ENCODE measurements at regions not wholly inside any gene's neighbourhood (a gene's known extent, or its start where the extent isn't known, plus 50 kb on each side); places are given as distances from the start of the nearest gene placed in this dataset.
A peak's percentile ranks its signal among the peaks of the same experiment; 100 is the strongest.

- no peaks in the 10 kb centered on the region for H3K4me1 Mint-ChIP-seq
- H3K36me3 ChIP-seq (replicated peaks in 1 of 2; ENCODE audit: control insufficient read depth in 1 of 2, insufficient read depth in 2 of 2, low read length in 2 of 2), result peaks cover 26 to 64% of the 10 kb centered on the region in 2 donors
- H3K27ac Mint-ChIP-seq, result no peak overlapping the region
Measured at GRCh38 chr17:83028851-83029250, 50.6 kb upstream of the METRNL start.

DNA sequence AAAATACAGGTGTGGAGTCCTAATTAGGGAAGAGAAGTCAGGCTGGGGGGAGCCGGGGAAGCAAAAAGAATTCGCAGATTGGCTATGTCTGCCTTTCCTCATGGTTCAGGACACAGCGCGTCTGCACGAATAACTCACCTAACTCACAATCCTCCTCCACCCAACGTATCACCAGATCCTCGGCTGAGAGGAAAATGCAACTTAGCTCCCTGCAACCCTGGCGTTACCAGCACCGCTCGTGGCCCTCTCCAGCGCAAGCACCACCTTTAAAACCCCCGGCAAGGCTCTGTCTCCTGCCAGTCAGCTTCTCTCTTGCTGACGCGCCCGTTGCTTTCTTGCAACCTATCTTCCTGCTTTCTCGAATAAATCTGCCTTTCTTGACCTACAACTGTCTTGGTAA, 49.8 kb upstream of the METRNL start:
- no peak overlapping the region for H2AFZ ChIP-seq (ENCODE audit: insufficient read depth, low read depth, low read length, poor library complexity, severe bottlenecking)
- no peak overlapping the region for H3K9ac ChIP-seq (ENCODE audit: insufficient read depth, low read length, poor library complexity, severe bottlenecking)
- H3K27ac ChIP-seq (ENCODE audit: low read depth in 1 of 2, low read length in 2 of 2), result no peak overlapping the region
- no peaks in the 10 kb centered on the region for H3K4me1 ChIP-seq (ENCODE audit: control insufficient read depth in 1 of 2, insufficient read depth in 2 of 2, low read length in 2 of 2)
- peaks cover 0 to 2% (median 0%) of the 10 kb centered on the region in 3 donors for H3K27me3 Mint-ChIP-seq (ENCODE audit: low read depth in 3 of 3)
- no peaks in the 10 kb centered on the region for H3K27me3 ChIP-seq (ENCODE audit: control insufficient read depth in 2 of 2, insufficient read depth in 2 of 2, low read length in 2 of 2)
- H3K36me3 Mint-ChIP-seq, result peaks cover 56 to 72% of the 10 kb centered on the region in 2 donors
- TF ChIP-seq, protein P1, sequence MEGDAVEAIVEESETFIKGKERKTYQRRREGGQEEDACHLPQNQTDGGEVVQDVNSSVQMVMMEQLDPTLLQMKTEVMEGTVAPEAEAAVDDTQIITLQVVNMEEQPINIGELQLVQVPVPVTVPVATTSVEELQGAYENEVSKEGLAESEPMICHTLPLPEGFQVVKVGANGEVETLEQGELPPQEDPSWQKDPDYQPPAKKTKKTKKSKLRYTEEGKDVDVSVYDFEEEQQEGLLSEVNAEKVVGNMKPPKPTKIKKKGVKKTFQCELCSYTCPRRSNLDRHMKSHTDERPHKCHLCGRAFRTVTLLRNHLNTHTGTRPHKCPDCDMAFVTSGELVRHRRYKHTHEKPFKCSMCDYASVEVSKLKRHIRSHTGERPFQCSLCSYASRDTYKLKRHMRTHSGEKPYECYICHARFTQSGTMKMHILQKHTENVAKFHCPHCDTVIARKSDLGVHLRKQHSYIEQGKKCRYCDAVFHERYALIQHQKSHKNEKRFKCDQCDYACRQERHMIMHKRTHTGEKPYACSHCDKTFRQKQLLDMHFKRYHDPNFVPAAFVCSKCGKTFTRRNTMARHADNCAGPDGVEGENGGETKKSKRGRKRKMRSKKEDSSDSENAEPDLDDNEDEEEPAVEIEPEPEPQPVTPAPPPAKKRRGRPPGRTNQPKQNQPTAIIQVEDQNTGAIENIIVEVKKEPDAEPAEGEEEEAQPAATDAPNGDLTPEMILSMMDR (IDR thresholded peaks at IDR 0.05), result no peak
- peaks cover 28 to 64% of the 10 kb centered on the region in 2 donors for H3K36me3 ChIP-seq (replicated peaks in 1 of 2; ENCODE audit: control insufficient read depth in 1 of 2, insufficient read depth in 2 of 2, low read length in 2 of 2)
- intact Hi-C loops (cut with micrococcal nuclease), result no loop called here
- H3K4me1 Mint-ChIP-seq, result no peaks in the 10 kb centered on the region
- DNase-seq, result no peak
- no peaks in the 10 kb centered on the region for H4K20me1 ChIP-seq (ENCODE audit: insufficient read depth, low read length)
- H3K4me3 ChIP-seq (replicated peaks in 1 of 3; ENCODE audit: low read depth in 2 of 3, low read length in 3 of 3), result no peak overlapping the region
- H3K79me2 ChIP-seq (ENCODE audit: insufficient read depth, low read length), result peaks cover 51% of the 10 kb centered on the region
- peak overlapping the region in 2 of 7 donors; percentile 43 to 72 for H3K27ac Mint-ChIP-seq
- peaks cover 7 to 23% of the 10 kb centered on the region in 2 donors for H3K9me3 ChIP-seq (replicated peaks in 1 of 2; ENCODE audit: control insufficient read depth in 1 of 2, insufficient read depth in 1 of 2, low read length in 2 of 2)
- no peak overlapping the region for H3K4me2 ChIP-seq (replicated peaks; ENCODE audit: extremely low read depth, low read length, poor library complexity, severe bottlenecking)
- 95% methylated on average over 14 of the region's 16 CpGs for WGBS (ENCODE audit: insufficient coverage)
- peaks cover 5 to 20% (median 8%) of the 10 kb centered on the region in 7 donors for H3K9me3 Mint-ChIP-seq
- no peak overlapping the region for H3K4me3 Mint-ChIP-seq

More at GRCh38 chr17:83028851-83029250, 50.6 kb upstream of the METRNL start:
- peaks cover 48% of the 10 kb centered on the region for H3K79me2 ChIP-seq (ENCODE audit: insufficient read depth, low read length)
- no peaks in the 10 kb centered on the region for H4K20me1 ChIP-seq (ENCODE audit: insufficient read depth, low read length)
- H2AFZ ChIP-seq (ENCODE audit: insufficient read depth, low read depth, low read length, poor library complexity, severe bottlenecking), result no peak overlapping the region
- Mint-ChIP-seq H3K36me3 (peaks cover 56 to 72% of the 10 kb centered on the region in 2 donors), H3K4me3 (no peak overlapping the region), H3K9me3 (peaks cover 0 to 13% (median 6%) of the 10 kb centered on the region in 7 donors), H3K27me3 (ENCODE audit: low read depth in 3 of 3) (peaks cover 0 to 2% (median 0%) of the 10 kb centered on the region in 3 donors)
- no peak overlapping the region for H3K4me2 ChIP-seq (replicated peaks; ENCODE audit: extremely low read depth, low read length, poor library complexity, severe bottlenecking)
- H3K4me3 ChIP-seq (replicated peaks in 1 of 3; ENCODE audit: low read depth in 2 of 3, low read length in 3 of 3), result no peak overlapping the region
- H3K27ac ChIP-seq (ENCODE audit: low read depth in 1 of 2, low read length in 2 of 2), result no peak overlapping the region
- H3K4me1 ChIP-seq (ENCODE audit: control insufficient read depth in 1 of 2, insufficient read depth in 2 of 2, low read length in 2 of 2), result no peaks in the 10 kb centered on the region
- H3K9ac ChIP-seq (ENCODE audit: insufficient read depth, low read length, poor library complexity, severe bottlenecking), result no peak overlapping the region
- WGBS (ENCODE audit: insufficient coverage), result 94% methylated on average over 16 of the region's 17 CpGs
- TF ChIP-seq, protein P1 (IDR thresholded peaks at IDR 0.05), result no peak
- no peaks in the 10 kb centered on the region for H3K27me3 ChIP-seq (ENCODE audit: control insufficient read depth in 2 of 2, insufficient read depth in 2 of 2, low read length in 2 of 2)
- no peak for DNase-seq
- intact Hi-C loops (cut with micrococcal nuclease), result no loop called here
- peaks cover 0 to 17% of the 10 kb centered on the region in 2 donors for H3K9me3 ChIP-seq (replicated peaks in 1 of 2; ENCODE audit: control insufficient read depth in 1 of 2, insufficient read depth in 1 of 2, low read length in 2 of 2)
